ENCODE measurements at regions not wholly inside any gene's neighbourhood (a gene's known extent, or its start where the extent isn't known, plus 50 kb on each side); places are given as distances from the start of the nearest gene placed in this dataset.

GRCh38 chr13:100734194-100734720 lies 59.7 kb upstream of the TMTC4 start:
- in situ Hi-C loops (cut with HindIII; ENCODE audit: low sequenced_read_pairs) = no loop called here
- no peak for DNase-seq (ENCODE audit: low spot score)

DNA sequence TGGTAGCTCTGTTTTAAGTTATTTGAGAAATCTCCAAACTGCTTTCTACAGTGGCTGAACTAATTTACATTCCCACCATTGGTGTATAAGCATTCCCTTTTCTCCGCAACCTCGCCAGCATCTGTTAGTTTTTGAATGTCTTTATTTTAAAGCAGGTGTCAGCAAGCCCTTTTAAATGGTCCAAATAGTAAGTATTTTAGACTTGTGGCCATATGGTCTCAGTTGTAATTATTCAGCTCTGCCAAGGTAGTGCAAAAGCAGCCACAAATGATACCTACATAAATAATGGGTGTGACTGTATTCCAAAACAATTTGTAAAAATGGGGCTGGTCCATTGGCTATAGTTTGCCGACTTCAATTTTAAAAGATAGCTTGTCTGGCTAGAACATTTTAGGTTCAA lies 58.7 kb upstream of the TMTC4 start:
- in situ Hi-C loops (cut with HindIII; ENCODE audit: low sequenced_read_pairs) = no loop called here
- peak; percentile 88 for DNase-seq (ENCODE audit: low spot score)

GRCh38 chr13:100728201-100728600 lies 53.6 kb upstream of the TMTC4 start:
- DNase-seq (ENCODE audit: low spot score) = peak; percentile 8
- in situ Hi-C loops (cut with HindIII; ENCODE audit: low sequenced_read_pairs) = no loop called here

GRCh38 chr13:100725472-100725871 lies 50.9 kb upstream of the TMTC4 start:
- no peak for DNase-seq (ENCODE audit: low spot score)
- in situ Hi-C loops (cut with HindIII; ENCODE audit: low sequenced_read_pairs) = no loop called here

DNA sequence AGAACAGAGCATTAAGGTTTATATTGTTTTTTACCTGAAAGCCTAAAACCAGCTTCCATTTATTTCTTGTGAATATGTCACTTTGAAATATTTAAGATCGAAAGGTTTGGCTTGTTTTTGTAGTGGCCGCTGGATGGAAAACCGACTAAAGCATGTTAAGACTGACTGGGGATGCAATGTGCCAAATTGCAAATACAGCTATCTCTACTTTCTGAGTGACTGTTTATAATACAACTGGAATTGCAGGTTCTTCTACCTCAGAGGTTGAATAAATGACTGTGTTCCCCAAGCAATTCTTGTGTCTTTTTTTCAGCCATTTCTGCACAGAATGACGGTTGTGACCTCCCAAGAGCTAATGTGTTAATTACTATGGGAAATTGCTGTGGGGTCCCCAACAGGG lies 50.0 kb upstream of the TMTC4 start:
- DNase-seq (ENCODE audit: low spot score) = no peak
- in situ Hi-C loops (cut with HindIII; ENCODE audit: low sequenced_read_pairs) = no loop called here

Measured in G401 (cell line).